NCI-H82 (cell line): ENCODE measurements at regions not wholly inside any gene's neighbourhood (a gene's known extent, or its start where the extent isn't known, plus 50 kb on each side); places are given as distances from the start of the nearest gene placed in this dataset.
"Not testable (repeated sequence)": the region's sequence is repeated elsewhere in the genome, so short reads cannot be mapped to it uniquely, and the experiment has no call there.

Source experiments
- DNase-seq: peaks from one replicate; lab custom pipeline; 2025; lab: John Stamatoyannopoulos, UW

DNA sequence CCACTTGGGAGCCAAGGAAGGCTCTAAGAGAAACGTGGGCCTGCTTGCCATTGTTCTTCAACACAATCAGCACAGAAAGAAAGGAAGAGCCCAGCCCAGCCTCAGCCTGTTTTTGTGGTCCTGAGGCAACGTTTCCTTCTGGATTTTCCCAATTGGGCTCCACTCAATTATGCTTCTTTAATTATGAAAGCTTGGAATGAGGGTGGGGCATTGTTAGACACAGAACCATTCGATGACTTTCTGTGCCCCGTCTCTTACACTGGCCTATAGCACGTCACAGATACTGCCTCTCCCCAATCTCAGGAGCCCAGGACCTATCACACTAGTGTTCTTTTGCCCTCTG is 207.4 kb downstream of the ZFP36L2 start:
- DNase-seq, result no peak

DNA sequence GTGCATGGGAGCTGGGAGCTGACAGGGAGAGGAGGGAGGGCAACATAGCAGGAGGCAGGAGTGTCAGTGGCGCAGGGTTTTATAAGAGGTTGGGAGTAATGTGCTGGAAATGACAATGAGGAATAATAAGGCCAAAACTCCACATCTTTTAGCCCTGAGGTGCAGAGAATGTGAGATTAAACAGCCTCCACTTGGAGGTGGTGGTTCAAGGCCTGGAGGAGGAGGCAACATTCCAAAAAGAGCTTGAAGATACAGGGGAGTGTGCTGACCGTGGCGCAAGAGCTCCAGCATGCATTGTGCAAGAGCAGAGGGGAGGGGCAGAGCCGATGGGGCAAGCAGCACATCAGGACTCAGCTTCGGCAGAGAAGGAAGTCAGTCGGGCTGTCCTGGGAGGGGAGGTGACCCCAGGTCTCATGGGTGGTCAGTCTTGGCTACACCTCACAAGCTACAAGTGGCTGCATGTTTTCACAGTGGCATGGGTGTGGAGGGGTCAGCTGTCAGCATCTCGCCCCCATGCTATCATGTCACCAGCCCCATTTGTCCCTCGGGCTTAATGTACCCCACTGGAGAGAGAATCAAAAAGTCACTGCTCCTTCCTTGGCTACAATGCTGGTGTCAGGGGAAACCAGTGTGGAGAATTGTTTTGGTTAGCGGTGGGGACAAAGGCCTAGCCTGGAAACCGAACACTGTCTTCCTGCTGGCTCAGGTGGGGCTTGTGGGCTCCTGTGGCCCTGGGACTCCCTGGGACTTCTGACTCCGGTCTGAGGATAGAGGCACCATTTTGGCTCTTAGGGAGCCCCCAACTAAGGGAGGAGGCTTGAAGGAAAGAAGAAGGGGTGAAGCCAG is 208.0 kb downstream of the ZFP36L2 start:
- DNase-seq, result no peak

DNA sequence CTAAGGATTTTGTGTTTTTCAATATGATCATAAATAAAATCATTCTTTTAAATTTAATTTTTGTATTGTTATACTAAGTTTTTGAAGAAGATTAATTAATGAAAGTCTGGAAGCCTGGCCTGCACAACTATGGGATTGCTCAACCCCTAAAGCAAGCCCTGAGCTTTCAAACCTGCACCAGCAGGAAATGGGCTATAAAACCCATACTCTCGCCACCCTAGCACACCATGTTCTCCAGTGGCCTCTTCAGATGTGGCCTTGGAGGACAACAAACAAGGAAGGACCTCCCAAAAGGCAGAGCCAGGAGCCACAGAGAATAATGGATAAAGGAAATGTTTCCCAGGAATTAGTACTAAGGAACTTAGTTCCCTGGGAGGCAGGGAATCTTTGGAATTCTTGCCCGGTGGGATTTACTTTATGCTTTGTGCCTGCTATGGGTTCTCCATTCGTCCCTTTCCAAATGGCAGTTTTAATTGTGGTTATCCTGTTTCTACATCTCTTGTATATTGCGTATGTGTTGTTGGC is 212.5 kb downstream of the ZFP36L2 start:
- no peak for DNase-seq

DNA sequence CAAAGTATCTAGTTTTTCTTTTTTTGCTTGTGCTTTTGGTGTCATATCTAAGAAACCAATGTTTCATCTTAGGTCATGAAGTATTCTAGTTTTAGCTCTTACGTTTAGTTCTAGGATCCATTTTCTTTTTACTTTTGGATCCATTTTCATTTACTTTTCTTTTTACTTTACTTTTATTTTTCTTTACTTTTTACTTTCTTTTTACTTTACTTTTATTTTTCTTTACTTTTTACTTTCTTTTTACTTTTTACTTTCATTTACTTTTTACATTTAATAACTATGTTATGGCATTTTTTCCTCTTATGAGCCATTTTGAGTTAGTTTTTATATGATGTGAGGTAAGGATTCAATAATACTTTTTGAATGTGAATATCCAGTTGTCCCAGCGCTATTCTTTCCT is 213.4 kb downstream of the ZFP36L2 start:
- DNase-seq, result no peak

DNA sequence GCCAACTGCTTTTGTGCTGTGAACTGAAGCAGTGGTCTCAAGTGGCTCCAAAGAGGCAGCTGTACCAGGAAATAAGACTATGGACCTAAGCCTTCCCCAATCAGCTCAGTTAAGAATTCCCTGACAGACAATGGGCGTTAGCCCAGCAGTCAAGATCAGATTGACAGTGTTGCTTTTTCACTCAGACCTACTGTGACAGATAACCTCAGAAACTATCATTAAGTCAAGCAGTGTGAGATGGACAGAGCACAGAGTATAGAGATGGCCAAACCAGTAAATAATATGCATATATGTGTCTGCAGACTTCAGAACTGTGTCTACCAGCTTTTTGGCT is 215.3 kb downstream of the ZFP36L2 start:
- no peak for DNase-seq

DNA sequence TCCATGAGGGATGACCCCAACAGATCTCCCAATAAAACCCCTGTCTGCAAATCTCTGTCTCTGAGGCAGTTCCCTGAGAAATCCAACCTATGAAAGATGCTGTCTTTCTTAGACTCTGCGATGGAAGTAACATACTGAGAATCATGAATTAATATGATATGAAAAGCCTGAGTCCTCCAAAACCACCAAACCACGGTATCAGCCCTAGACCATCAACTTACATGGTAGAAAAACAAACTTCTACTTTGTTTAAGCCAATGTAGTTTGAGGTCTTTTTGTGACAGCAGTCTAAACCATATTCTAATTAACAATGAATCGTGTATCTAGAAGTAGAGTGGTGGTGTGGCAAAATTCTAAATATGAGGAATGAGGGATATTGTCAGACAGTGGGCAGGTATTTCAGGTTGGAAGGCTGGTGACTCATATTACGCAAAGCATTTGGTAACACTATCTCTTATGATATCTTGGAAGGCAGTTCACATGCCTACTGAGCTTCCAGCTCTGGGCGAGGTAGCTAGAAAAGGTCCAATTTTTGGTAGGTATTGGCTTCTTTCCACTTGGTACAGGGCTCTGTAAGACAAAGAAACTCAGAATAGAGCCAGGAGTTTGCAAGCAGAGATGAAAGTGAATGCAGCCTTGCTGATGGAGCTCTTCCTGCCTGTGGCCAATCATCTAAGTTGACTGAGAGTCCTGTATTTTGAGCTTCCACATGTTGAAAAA is 215.8 kb downstream of the ZFP36L2 start:
- DNase-seq, result no peak

DNA sequence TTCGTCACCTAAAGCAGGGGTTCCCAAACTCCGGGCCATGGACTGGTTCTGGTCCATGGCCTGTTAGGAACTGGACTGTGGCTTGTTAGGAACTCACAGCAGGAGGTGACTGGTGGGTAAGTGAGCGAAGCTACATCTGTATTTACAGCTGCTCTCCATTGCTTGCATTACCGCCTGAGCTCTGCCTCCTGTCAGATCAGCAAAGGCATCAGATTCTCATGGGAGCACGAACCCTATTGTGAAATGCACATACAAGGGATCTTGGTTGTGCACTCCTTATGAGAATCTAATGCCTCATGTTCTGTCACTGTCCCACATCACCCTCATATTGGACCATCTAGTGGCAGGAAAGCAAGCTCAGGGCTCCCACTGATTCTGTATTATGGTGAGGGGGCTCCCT is 217.0 kb downstream of the ZFP36L2 start:
- no peak for DNase-seq

DNA sequence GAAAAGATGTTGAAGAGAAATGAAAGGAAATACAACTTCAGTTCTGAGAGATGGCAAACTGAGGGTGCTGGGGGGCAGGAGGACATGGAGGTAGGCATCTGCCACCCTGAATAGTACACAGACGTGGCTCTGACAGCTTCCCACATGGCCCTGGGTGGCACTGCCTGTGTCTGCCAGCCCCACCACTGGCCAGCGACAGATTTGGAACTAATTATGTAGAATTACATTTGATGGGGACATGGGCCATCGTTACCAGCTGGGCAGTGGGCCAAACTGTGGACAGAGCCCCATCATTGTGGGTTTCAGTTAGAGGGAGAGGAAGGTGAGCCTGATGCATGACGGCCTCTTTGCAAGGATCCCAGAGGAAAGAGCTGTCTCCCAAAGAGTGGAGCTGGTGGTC is 216.0 kb upstream of the HAAO start:
- no peak for DNase-seq

DNA sequence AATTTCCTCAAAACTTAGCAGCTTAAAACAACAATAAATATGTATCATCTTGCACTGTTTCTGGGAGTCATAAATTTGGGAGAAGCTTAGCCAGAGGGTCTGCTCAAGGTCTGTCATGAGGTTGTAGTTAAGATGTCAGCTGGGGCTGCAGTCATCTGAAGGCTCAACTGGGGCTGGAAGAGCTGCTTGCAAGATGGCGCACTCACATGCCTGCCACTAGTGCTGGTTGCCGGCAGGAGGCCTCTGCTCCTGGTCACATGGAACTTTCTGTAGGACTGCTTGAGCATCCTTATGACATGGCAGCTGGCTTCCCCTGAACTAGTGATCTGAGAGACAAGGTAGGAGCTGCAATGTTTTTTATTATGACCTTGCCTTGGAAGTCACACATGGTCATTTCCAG is 215.5 kb upstream of the HAAO start:
- no peak for DNase-seq

DNA sequence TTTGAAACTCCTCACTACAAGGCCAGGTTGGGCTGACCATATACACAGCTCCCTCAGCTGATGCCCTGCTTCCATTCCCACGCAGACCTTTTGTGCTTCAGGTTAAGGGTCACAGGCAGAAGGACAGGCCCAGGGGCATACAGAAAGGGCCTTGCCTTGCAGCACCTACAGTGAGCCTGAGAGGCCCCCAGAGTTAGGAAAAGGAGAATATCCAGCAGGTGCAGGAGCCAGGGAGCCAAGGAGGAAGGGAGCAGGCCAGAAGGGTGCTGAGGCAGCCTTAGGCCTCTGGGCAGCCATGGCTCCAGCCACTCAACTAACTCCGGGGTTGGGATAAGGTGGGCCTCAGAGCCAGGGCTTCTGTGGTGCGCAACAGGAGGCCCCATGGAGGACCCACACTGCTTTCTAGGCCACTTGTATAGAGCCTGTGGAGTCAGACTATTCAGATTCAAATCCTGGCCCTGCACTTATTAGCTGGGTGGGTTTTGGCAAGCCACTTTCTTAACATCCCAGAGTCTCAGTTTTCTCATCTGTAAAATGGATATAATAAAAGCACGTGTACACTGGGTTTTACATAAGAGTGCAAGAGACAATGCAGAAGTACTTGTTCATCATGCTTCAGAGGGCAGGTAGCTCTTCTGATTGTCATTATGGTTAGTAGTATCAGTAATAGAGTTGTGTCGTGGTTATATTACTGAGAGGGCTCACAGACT is 214.6 kb upstream of the HAAO start:
- no peak for DNase-seq

DNA sequence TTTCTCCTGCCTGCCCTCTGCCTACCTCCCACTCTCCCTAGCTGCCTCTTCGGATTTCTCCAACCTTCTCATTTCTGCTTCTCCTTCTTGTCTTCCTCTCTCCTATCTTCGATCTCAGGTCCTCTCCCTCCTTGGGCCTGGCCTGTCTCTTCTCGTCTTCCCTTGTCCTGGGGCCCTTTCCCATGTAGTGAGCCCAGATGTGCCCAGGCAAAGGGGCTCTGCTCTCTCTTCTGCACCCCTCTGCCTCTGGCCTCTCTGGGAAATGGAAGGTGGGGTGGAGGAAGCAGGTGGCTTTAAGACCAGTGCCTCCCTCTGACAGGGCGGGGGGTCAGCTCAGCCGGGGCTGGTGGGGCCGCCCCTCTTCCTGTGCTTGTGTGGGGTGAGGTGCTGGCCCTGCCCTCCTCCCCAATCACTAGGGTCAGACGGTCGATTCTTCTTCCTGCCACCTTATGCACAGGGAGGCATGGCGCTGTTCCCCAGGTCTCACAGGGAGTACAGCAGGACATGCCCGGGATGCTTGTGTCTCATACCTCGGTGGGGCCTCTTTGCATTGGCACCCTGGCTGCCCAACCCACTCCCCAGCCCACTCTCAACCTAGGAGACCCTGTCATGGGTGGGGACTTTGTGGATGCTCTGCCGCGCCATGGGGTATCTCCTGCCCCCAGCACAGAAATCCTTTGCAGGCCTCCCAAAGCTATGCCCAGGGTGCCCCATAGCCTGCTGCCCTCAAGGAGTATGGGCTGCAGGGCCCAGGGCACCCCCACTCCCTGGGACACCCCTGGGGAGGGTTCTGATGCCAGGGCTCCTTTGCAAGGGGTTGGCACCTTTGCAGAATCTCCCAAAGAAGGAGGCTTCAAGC is 213.8 kb upstream of the HAAO start:
- DNase-seq, result no peak

DNA sequence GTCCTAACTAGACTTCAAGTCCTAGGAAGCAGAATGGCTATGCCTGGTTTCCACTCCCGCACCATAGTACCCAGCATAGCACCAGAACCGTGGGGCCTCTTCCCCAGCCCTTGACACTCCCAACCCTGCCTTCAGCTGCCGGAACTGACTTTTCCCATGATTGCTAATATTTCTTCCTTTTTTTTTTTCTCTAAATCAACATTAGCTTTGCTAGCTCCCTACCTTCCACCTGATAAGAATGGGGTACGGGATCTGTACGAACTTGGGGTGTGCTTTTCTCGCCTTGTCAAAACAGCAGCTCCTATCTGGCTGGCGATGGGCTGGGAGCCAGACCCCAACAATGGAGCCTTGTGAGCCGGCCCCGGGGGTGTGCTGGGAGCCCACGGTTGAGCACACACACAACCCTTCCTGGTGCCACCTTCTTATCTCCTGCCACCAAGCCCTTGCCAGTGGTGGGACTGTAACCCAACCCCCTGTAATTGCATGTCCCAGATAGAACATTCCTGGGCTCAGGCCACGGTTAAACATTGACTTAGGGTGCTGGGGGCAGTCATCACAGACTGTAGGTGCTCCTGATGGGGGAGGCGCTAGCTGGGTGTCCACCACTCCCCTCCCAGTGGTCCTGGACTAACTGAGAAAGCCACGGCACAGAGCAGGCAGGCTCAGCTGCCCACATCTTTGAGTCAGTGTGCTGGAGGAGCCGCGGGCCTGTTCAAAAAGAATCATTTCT is 213.0 kb upstream of the HAAO start:
- no peak for DNase-seq

DNA sequence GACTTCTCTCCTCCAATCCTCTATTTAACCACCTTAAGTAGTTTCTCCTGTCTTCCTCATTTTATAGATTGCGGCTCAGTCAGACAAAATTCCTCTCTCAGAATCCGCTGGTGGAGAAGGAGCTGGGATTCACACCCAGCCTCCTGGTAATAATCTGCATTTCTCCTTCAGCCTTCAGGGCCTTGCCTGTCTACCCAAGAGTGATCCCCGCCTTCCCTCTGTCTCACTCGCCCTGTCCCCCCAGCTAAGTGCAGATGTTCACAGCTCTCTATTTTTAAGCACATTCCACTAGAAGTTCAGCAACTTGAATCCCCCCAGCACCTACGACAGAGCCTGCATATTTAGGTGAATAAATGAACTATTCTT is 212.5 kb upstream of the HAAO start:
- DNase-seq, result no peak

DNA sequence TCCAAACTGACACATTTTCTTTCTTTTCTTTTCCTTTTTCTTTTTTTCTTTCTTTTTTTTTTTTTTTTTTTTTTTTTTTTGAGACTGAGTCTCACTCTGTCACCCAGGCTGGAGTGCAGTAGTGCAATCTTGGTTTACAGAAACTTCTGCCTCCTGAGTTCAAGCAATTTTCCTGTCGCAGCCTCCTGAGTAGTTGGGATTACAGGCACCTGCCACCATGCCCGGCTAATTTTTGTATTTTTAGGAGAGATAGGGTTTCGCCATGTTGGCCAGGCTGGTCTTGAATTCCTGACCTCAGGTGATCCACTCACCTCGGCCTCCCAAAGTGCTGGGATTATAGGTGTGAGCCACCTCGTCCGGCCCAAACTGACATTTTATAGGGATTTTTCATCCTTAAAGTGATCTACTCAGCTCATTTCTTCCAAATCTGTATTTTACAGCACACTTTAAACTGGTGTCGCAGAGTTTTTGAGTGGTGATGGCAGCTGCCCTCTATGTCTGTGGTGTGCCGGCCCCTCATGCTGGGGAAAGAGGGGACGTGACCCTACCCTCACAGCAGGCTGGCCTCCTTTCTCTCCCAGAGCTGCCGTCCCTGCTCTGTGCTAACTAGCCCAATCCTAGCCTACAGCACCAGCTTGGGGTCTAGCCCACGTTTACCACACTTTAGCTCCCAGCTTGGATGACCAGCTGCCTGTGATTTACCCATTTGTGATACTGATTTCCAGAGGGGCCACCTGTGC is 211.9 kb upstream of the HAAO start:
- not testable (repeated sequence) for DNase-seq

DNA sequence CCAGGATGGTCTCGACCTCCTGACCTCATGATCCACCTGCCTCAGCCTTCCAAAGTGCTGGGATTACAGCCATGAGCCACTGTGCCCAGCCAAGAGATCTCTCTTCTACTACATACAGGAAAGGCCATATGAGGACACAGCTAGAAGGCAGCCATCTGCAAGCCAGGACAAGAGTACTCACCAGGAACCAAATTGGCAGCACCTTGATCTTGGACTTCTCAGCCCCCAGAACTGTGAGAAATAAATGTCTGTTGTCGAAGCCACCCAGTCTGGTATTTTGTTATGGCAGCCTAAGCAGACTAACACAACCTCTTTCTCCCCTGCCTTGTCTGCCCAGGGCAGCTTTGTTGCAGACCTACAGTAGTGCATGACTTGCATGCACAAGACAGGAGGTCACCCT is 211.3 kb upstream of the HAAO start:
- DNase-seq, result no peak

DNA sequence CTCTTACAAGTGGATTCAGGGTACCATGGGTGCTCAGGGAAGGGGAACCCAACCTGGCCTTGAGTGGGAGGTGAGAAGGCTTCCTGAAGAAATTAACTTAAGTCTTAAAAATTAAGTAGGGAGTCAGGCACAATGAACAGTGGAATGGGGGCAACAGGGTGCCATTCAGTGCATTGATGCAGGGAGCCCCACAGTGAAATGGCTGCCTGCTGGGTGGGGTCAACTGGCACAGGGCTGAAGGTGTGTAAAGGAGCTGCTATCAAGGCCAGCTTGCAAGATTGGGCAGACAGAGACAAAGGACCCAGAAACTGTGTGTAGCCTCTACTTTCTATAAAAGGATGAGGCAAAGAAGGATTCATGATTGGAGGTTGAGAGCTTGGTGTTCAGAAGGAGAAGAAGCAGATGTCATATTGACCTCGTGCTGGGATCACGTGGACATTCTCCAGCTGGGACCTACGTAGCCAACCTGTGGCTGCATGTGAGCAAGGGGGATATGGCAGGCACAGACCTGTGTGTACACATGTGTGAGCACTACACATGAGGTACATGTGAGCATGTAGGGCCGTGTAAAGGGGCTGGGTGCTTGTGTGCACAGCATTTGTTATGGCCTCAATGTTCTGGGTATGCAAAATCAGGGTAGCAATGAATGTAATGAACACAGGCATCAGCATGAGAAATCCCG is 209.5 kb upstream of the HAAO start:
- no peak for DNase-seq

DNA sequence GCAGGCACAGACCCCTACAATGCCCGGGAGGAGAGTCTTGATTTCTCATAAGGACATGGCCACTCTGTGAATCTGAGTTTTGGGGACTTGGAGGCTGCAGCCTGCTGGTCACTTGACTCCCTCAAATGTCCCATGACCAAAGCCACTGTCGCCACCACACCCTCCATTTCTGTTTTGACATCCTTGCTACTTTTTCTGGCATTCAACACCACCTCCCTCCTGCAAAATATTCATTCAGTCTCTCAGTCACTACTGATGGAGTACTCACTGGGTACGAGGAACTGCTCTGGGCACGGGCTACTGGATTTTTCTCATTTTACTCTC is 208.6 kb upstream of the HAAO start:
- no peak for DNase-seq

DNA sequence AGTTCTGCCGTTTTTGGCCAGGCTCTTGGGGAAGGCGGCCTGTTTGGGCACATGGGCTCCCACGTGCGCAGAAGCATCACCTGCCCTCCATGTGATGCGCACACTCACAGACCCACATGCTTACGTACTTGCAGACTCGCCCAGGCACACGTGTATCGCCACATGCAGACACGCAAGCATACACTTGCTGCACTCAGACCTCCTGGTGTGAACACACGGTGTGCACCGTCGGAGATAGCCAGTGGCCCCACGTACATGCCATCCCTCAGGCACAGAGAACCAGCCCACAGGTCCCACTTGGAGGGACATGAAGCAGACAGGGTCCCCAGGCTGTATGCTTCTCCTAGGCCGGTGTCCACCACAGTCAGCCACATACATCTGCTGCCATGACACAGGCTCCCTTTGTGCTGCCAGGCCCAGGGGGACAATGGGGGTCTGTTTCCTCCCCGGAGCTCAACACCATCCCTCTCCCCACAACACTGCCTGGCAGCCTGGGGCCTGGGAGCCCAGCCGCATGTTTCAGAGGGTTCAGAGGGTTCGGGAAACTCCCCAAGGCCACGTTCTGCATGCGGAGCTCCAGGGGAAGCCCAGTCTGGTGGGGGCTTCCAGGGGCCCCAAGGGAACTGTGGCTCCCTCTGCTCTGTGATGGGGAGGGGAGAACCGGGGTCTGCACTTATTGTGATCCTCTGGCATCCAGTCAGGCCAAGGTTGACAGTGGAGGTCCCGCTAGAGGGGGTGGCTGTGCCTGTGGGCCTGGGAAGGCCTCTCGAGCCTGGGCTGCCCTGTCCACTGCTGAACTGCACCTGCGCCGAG is 208.1 kb upstream of the HAAO start:
- DNase-seq, result no peak

DNA sequence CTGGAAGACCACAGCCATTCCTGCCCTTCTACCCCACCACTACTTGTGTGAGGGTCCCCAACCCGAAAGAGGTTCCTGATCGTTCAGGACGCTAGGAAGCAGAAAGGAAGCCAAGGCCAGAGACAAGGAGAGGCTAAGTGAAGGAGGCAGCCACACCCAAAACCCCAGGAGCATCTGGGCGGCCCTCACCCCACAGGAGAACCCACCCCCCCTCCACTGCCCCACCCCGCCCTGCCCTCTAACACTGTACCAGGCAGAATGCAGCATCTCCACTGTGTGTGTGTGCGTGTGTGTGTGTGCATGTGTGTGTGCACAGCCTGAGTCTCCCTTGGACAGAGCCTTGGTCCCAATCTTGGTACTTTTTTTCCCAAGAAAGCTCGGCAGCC is 207.5 kb upstream of the HAAO start:
- no peak for DNase-seq
